K562 (cell line): ENCODE measurements at regions not wholly inside any gene's neighbourhood (a gene's known extent, or its start where the extent isn't known, plus 50 kb on each side); places are given as distances from the start of the nearest gene placed in this dataset.

ENCODE experiments used
- ATAC-seq: fragments of 200-7000 bp; cut with Tn5 transposase; 3 replicates; pipeline ENCODE4 v1.9.1; 2020; ENCODE audit warnings: moderate library complexity
- BruUV-seq: library from RNA; stranded (reverse); fragments of 400-500 nt; replicated peaks from 2 replicates; lab custom pipeline; 2021; lab: Mats Ljungman, UMichigan
- CTCF ChIA-PET: fragments of 300-600 bp; formaldehyde crosslinking; extraction: SDS; loops from one replicate; lab custom pipeline; 2021; ENCODE audit warnings: low intra/inter-chr PET ratio; lab: Yijun Ruan, JAX
- POLR2A ChIA-PET: fragments of 300-600, 350-650 bp; sonication (Branson Sonifier 250); formaldehyde crosslinking; extraction: SDS; loops from one replicate; lab custom pipeline; 2021; ENCODE audit warnings: antibody characterized with exemption, inconsistent platforms; lab: Yijun Ruan, JAX
- DNase-seq, 4 experiments: peaks; one replicate each; pipeline versions ENCODE4 v3.0.0 to v3.0.0-alpha.2; 2011 to 2018; ENCODE audit warnings: low spot score in 3 of 4, mixed read lengths in 3 of 4; ENCODE audit errors: extremely low read depth in 1 of 4
- FAIRE-seq: peaks from 2 replicates; lab custom pipeline; 2011; peaks lifted over from hg19 to GRCh38; lab: Jason Lieb, UNC
- H2AFZ ChIP-seq: 2 replicates; pipeline ENCODE4 v1.6.0; 2011; ENCODE audit warnings: low read depth, low read length, control low read depth, inconsistent platforms
- H3K27ac ChIP-seq: fragments of 200-600 bp; 3 replicates; pipeline ENCODE4 v1.8.0; 2011; ENCODE audit warnings: low read depth, mild to moderate bottlenecking, control low read depth, inconsistent platforms, low read length, moderate library complexity, mixed read lengths; ENCODE audit errors: extremely low read depth
- H3K27me3 ChIP-seq, 2 experiments: fragments of 300-600 bp in 1 of 2; 2 replicates in 1 of 2; 3 replicates in 1 of 2; pipeline versions ENCODE4 v1.6.0 to v1.8.0; 2011; ENCODE audit warnings: inconsistent platforms in 2 of 2, low read length in 2 of 2, mild to moderate bottlenecking in 1 of 2, mixed read lengths in 1 of 2, moderate library complexity in 1 of 2; ENCODE audit not compliant: control insufficient read depth in 2 of 2, insufficient read depth in 2 of 2
- H3K36me3 ChIP-seq: fragments of 300-600 bp; 3 replicates; pipeline ENCODE4 v1.8.0; 2011; ENCODE audit warnings: mild to moderate bottlenecking, low read length, inconsistent platforms; ENCODE audit not compliant: control insufficient read depth, insufficient read depth
- H3K4me1 ChIP-seq, 2 experiments: fragments of 200-600 bp in 1 of 2; replicated peaks in 1 of 2; 2 replicates in 1 of 2; 3 replicates in 1 of 2; pipeline versions ENCODE4 v1.5.1 to v1.8.0; 2011; ENCODE audit warnings: inconsistent platforms in 2 of 2, low read length in 2 of 2, mild to moderate bottlenecking in 1 of 2, mixed read lengths in 1 of 2, moderate library complexity in 1 of 2; ENCODE audit not compliant: control insufficient read depth in 2 of 2, insufficient read depth in 2 of 2
- H3K4me2 ChIP-seq: 2 replicates; pipeline ENCODE4 v1.6.1; 2011; ENCODE audit warnings: low read length, control low read depth, inconsistent platforms, mixed read lengths; ENCODE audit not compliant: insufficient read depth
- H3K4me3 ChIP-seq: fragments of 200-600 bp; sonication (generic), shearing (Covaris generic); 2 replicates; pipeline ENCODE4 v1.5.1; 2016; ENCODE audit warnings: control low read depth, inconsistent platforms
- H3K79me2 ChIP-seq: fragments of 200-600 bp; 3 replicates; pipeline ENCODE4 v1.8.0; 2011; ENCODE audit warnings: low read length, inconsistent platforms; ENCODE audit not compliant: control insufficient read depth, insufficient read depth
- H3K9ac ChIP-seq, 2 experiments: 2 replicates each; pipeline versions ENCODE4 v1.6.0 to v1.6.1; 2011; ENCODE audit warnings: low read depth in 2 of 2, low read length in 2 of 2, control low read depth in 1 of 2, inconsistent platforms in 1 of 2, mild to moderate bottlenecking in 1 of 2, mixed read lengths in 1 of 2; ENCODE audit not compliant: insufficient read depth in 1 of 2
- H3K9me1 ChIP-seq: one replicate; pipeline ENCODE4 v1.6.0; 2011; ENCODE audit warnings: inconsistent platforms, mild to moderate bottlenecking, low read length, moderate library complexity; ENCODE audit not compliant: control insufficient read depth, insufficient read depth
- H3K9me3 ChIP-seq: replicated peaks from 2 replicates; pipeline ENCODE4 v1.5.1; 2011; ENCODE audit warnings: low read depth, low read length, inconsistent platforms; ENCODE audit not compliant: control insufficient read depth, insufficient read depth
- H4K20me1 ChIP-seq: replicated peaks from 2 replicates; pipeline ENCODE4 v1.6.1; 2011; ENCODE audit warnings: low read length, inconsistent platforms, mixed read lengths; ENCODE audit not compliant: control insufficient read depth, insufficient read depth
- E2F6 ChIP-seq, 2 experiments: IDR thresholded peaks; 2 replicates each; pipeline ENCODE4 v1.6.1; 2011; ENCODE audit warnings: borderline replicate concordance in 1 of 2, control low read depth in 1 of 2, low read depth in 1 of 2, low read length in 1 of 2, mild to moderate bottlenecking in 1 of 2, mixed read lengths in 1 of 2, moderate library complexity in 1 of 2; ENCODE audit not compliant: insufficient read depth in 1 of 2, insufficient read length in 1 of 2, poor library complexity in 1 of 2, severe bottlenecking in 1 of 2; ENCODE audit errors: extremely low read depth in 1 of 2
- NEUROD1 ChIP-seq: fragments of 150-350 bp; IDR thresholded peaks from 2 replicates; pipeline ENCODE4 v1.6.1; 2014; ENCODE audit warnings: borderline replicate concordance, low read length, low read depth; ENCODE audit not compliant: partially characterized antibody
- NFIC ChIP-seq: fragments of 450-650 bp; IDR thresholded peaks from 2 replicates; pipeline ENCODE4 v1.6.1; 2017; ENCODE audit warnings: mild to moderate bottlenecking, inconsistent platforms
- PPARD ChIP-seq: fragments of 250-450 bp; sonication (Bioruptor Pico); IDR thresholded peaks from 2 replicates; pipeline ENCODE4 v1.8.0; 2022; ENCODE audit warnings: inconsistent platforms, mild to moderate bottlenecking, moderate library complexity
- TEAD2 ChIP-seq: fragments of 450-650 bp; IDR thresholded peaks from 2 replicates; pipeline ENCODE4 v1.6.1; 2016; ENCODE audit warnings: missing genetic modification characterization, control low read depth, missing compliant biosample characterization
- ZNF12 ChIP-seq: sonication (generic); formaldehyde crosslinking; IDR thresholded peaks from 2 replicates; pipeline ENCODE4 v1.4.0; 2020; ENCODE audit warnings: mild to moderate bottlenecking, missing genetic modification reagents
- WGBS: fragments of 100-300 bp; shearing (Covaris generic); methylation state at CpG from one replicate; pipeline ENCODE4 v1.1.6; 2016; ENCODE audit warnings: low coverage, mixed read lengths; ENCODE audit not compliant: insufficient coverage; ENCODE audit errors: missing lambda C conversion rate; 5-methylcytosine and 5-hydroxymethylcytosine counted together
- in situ Hi-C: fragments of 300-500 bp; cut with MboI; formaldehyde crosslinking; loops from 4 replicates; pipeline ENCODE4 v1.15.0; 2018; ENCODE audit warnings: inconsistent platforms, mixed read lengths
- intact Hi-C: fragments of 100-400 bp; cut with micrococcal nuclease; formaldehyde crosslinking; loops from 2 replicates; pipeline ENCODE4 v1.14.2; 2022

GRCh38 chr3:88434001-88434400 lies 284.2 kb downstream of the C3orf38 start:
- in situ Hi-C loops: no loop called here
- no peak for DNase-seq
- H3K36me3 ChIP-seq: no peaks in the 10 kb centered on the region
- H3K4me1 ChIP-seq: no peaks in the 10 kb centered on the region
- CTCF ChIA-PET: no interaction called here
- no peak for FAIRE-seq
- no peaks in the 10 kb centered on the region for H3K9me1 ChIP-seq
- no peaks in the 10 kb centered on the region for H3K9me3 ChIP-seq
- H3K79me2 ChIP-seq: no peaks in the 10 kb centered on the region
- H2AFZ ChIP-seq: no peak overlapping the region
- TF ChIP-seq PPARD (CRISPR knock-in tag) (no peak), NEUROD1 (no peak), TEAD2 (tag) (no peak), NFIC (no peak), E2F6 (IDR thresholded peaks at IDR 0.05; ENCODE audit: borderline replicate concordance in 1 of 2, extremely low read depth in 1 of 2, insufficient read depth in 1 of 2, insufficient read length in 1 of 2, low read depth in 1 of 2, low read length in 1 of 2, poor library complexity in 1 of 2, severe bottlenecking in 1 of 2) (no peak), ZNF12 (CRISPR knock-in tag) (no peak)
- TF ChIP-seq, all 486 proteins: peak for 0
- no peak overlapping the region for H3K27ac ChIP-seq
- BruUV-seq: no TSS peak
- H3K9ac ChIP-seq: no peak overlapping the region
- H3K4me2 ChIP-seq: no peak overlapping the region
- H3K27me3 ChIP-seq: no peaks in the 10 kb centered on the region
- POLR2A ChIA-PET: no interaction called here
- no peak overlapping the region for H3K4me3 ChIP-seq
- ATAC-seq: no peak
- intact Hi-C loops: no loop called here
- no peaks in the 10 kb centered on the region for H4K20me1 ChIP-seq
- WGBS: 5% methylated on average over 2 of the region's 2 CpGs
